ENCODE measurements at regions not wholly inside any gene's neighbourhood (a gene's known extent, or its start where the extent isn't known, plus 50 kb on each side); places are given as distances from the start of the nearest gene placed in this dataset.

- no peak for TF ChIP-seq MAX (IDR thresholded peaks at IDR 0.05)
- no peak for TF ChIP-seq USF1 (IDR thresholded peaks at IDR 0.05)
- TF ChIP-seq ZBTB7A (IDR thresholded peaks at IDR 0.05; ENCODE audit: low read depth) = no peak
- TF ChIP-seq CEBPB (IDR thresholded peaks at IDR 0.05) = no peak
- TF ChIP-seq EP300 (IDR thresholded peaks at IDR 0.05; ENCODE audit: borderline replicate concordance) = no peak
- no peak for TF ChIP-seq TCF12 (IDR thresholded peaks at IDR 0.05; ENCODE audit: low read depth)
- no peak for TF ChIP-seq CREB1 (IDR thresholded peaks at IDR 0.05; ENCODE audit: low read depth)
- TF ChIP-seq TEAD4 (IDR thresholded peaks at IDR 0.05) = no peak
- TF ChIP-seq TAF1 (IDR thresholded peaks at IDR 0.05; ENCODE audit: low read depth) = no peak
Measured at GRCh38 chr5:105057893-105058292, 1495.3 kb upstream of the NUDT12 start.
